ENCODE measurements at regions not wholly inside any gene's neighbourhood (a gene's known extent, or its start where the extent isn't known, plus 50 kb on each side); places are given as distances from the start of the nearest gene placed in this dataset.

GRCh38 chr15:95148183-95148582, 916.8 kb downstream of the MCTP2 start:
- no peak for TF ChIP-seq CTCF (IDR thresholded peaks at IDR 0.05; ENCODE audit: borderline replicate concordance, extremely low read depth, low read length, poor library complexity, severe bottlenecking)
- TF ChIP-seq EZH2 (IDR thresholded peaks at IDR 0.05; ENCODE audit: borderline replicate concordance, low read depth, low read length, severe bottlenecking), result no peak
